GM19463 (cell line): ENCODE measurements at regions not wholly inside any gene's neighbourhood (a gene's known extent, or its start where the extent isn't known, plus 50 kb on each side); places are given as distances from the start of the nearest gene placed in this dataset.
"Not testable (repeated sequence)": the region's sequence is repeated elsewhere in the genome, so short reads cannot be mapped to it uniquely, and the experiment has no call there.

ENCODE experiments used
- ATAC-seq: cut with Tn5 transposase; IDR thresholded peaks from one replicate; pipeline ENCODE4 v1.9.1; 2021; ENCODE audit warnings: mild to moderate bottlenecking, moderate library complexity; ENCODE audit not compliant: unreplicated experiment

- ATAC-seq: not testable (repeated sequence)
Observed at GRCh38 chr4:69013933-69014332, 62.3 kb upstream of the UGT2A3 start.

GRCh38 chr4:69017986-69018385 is 66.4 kb upstream of the UGT2A3 start:
- not testable (repeated sequence) for ATAC-seq

- ATAC-seq: not testable (repeated sequence)
Observed at GRCh38 chr4:69019538-69020461, 68.2 kb upstream of the UGT2A3 start.

GRCh38 chr4:69020462-69020807 is 68.8 kb upstream of the UGT2A3 start:
- ATAC-seq: not testable (repeated sequence)

GRCh38 chr4:69025191-69025998 is 70.9 kb upstream of the UGT2B7 start:
- ATAC-seq: peak; percentile 76

- ATAC-seq: no peak
Observed at GRCh38 chr4:69025999-69026387, 70.3 kb upstream of the UGT2B7 start.

GRCh38 chr4:69026974-69027373 is 69.3 kb upstream of the UGT2B7 start:
- no peak for ATAC-seq

- ATAC-seq: no peak
Observed at GRCh38 chr4:69030326-69030725, 65.9 kb upstream of the UGT2B7 start.

GRCh38 chr4:69032847-69033638 is 63.2 kb upstream of the UGT2B7 start:
- ATAC-seq: no peak

GRCh38 chr4:69034315-69034740 is 61.9 kb upstream of the UGT2B7 start:
- ATAC-seq: not testable (repeated sequence)

GRCh38 chr4:69038582-69038981 is 57.7 kb upstream of the UGT2B7 start:
- ATAC-seq: no peak

GRCh38 chr4:69039071-69039470 is 57.2 kb upstream of the UGT2B7 start:
- no peak for ATAC-seq

GRCh38 chr4:69044247-69044646 is 52.0 kb upstream of the UGT2B7 start:
- ATAC-seq: no peak
